ENCODE measurements at regions not wholly inside any gene's neighbourhood (a gene's known extent, or its start where the extent isn't known, plus 50 kb on each side); places are given as distances from the start of the nearest gene placed in this dataset.

- H3K27ac ChIP-seq (ENCODE audit: low read depth in 2 of 2, low read length in 1 of 2) = no peak overlapping the region
These were observed 573.7 kb upstream of the NXPH2 start for GRCh38 chr2:139353874-139354273.

More at GRCh38 chr2:139353874-139354273, 573.7 kb upstream of the NXPH2 start:
- Histone ChIP-seq H3K36me3 (replicated peaks in 1 of 2; ENCODE audit: control insufficient read depth in 1 of 2, insufficient read depth in 2 of 2, low read length in 1 of 2) (no peaks in the 10 kb centered on the region), H3K79me2 (ENCODE audit: insufficient read depth) (no peaks in the 10 kb centered on the region), H3K27me3 (ENCODE audit: insufficient read depth) (no peaks in the 10 kb centered on the region), H4K20me1 (ENCODE audit: insufficient read depth) (no peaks in the 10 kb centered on the region), H3K4me2 (no peak overlapping the region), H3K9me2 (no peaks in the 10 kb centered on the region), H3K9ac (no peak overlapping the region), H2AFZ (ENCODE audit: low read depth) (no peak overlapping the region), H3F3A (replicated peaks; ENCODE audit: insufficient read depth) (no peaks in the 10 kb centered on the region), H3K9me3 (no peaks in the 10 kb centered on the region), H3K4me1 (ENCODE audit: control insufficient read depth in 1 of 2, insufficient read depth in 2 of 2, low read depth in 1 of 2, low read length in 1 of 2) (peaks cover 0 to 2% of the 10 kb centered on the region in 2 experiments; a peak in 1 of 4 replicates), H3K4me3 (ENCODE audit: low read depth in 2 of 2, low read length in 1 of 2) (no peak overlapping the region)
- POLR2A ChIA-PET = no interaction called here
- CTCF ChIA-PET = no interaction called here
- TF ChIP-seq NRF1 (IDR thresholded peaks at IDR 0.05; ENCODE audit: low read depth, low read length) (no peak), RAD21 (IDR thresholded peaks at IDR 0.05; ENCODE audit: low read length) (peak; percentile 48), TEAD4 (IDR thresholded peaks at IDR 0.05; ENCODE audit: borderline replicate concordance, insufficient read depth) (no peak), RCOR1 (IDR thresholded peaks at IDR 0.05; ENCODE audit: low read length) (no peak), JUND (IDR thresholded peaks at IDR 0.05) (no peak), ELF1 (IDR thresholded peaks at IDR 0.05) (no peak), IRF3 (IDR thresholded peaks at IDR 0.05; ENCODE audit: low read depth, low read length) (no peak), NFIC (IDR thresholded peaks at IDR 0.05; ENCODE audit: borderline replicate concordance) (no peak), FOXM1 (IDR thresholded peaks at IDR 0.05; ENCODE audit: low read depth) (no peak), POLR2AphosphoS5 (IDR thresholded peaks at IDR 0.05; ENCODE audit: low read depth, low read length) (no peak), GABPA (IDR thresholded peaks at IDR 0.05; ENCODE audit: low read depth) (no peak), GATA2 (CRISPR knock-in tag; IDR thresholded peaks at IDR 0.05) (peak; percentile 62; the same call in 1 of the 2 replicates), TCF12 (IDR thresholded peaks at IDR 0.05) (no peak), TAF1 (IDR thresholded peaks at IDR 0.05; ENCODE audit: borderline replicate concordance, low read depth, low read length) (no peak), PBX3 (IDR thresholded peaks at IDR 0.05) (no peak), FOXJ3 (CRISPR knock-in tag; IDR thresholded peaks at IDR 0.05) (no peak), EZH2phosphoT487 (IDR thresholded peaks at IDR 0.05; ENCODE audit: borderline replicate concordance, low read depth) (no peak), SMC3 (IDR thresholded peaks at IDR 0.05; ENCODE audit: low read depth, low read length) (peak; percentile 11; the same call in 1 of the 2 replicates), YY1 (IDR thresholded peaks at IDR 0.05; ENCODE audit: low read depth) (no peak)
- TF ChIP-seq, protein P1, sequence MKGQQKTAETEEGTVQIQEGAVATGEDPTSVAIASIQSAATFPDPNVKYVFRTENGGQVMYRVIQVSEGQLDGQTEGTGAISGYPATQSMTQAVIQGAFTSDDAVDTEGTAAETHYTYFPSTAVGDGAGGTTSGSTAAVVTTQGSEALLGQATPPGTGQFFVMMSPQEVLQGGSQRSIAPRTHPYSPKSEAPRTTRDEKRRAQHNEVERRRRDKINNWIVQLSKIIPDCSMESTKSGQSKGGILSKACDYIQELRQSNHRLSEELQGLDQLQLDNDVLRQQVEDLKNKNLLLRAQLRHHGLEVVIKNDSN (IDR thresholded peaks at IDR 0.05; ENCODE audit: borderline replicate concordance, low read depth) = no peak
- TF ChIP-seq, protein P2, sequence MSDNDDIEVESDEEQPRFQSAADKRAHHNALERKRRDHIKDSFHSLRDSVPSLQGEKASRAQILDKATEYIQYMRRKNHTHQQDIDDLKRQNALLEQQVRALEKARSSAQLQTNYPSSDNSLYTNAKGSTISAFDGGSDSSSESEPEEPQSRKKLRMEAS (IDR thresholded peaks at IDR 0.05; ENCODE audit: low read depth) = no peak
- TF ChIP-seq, protein P3, sequence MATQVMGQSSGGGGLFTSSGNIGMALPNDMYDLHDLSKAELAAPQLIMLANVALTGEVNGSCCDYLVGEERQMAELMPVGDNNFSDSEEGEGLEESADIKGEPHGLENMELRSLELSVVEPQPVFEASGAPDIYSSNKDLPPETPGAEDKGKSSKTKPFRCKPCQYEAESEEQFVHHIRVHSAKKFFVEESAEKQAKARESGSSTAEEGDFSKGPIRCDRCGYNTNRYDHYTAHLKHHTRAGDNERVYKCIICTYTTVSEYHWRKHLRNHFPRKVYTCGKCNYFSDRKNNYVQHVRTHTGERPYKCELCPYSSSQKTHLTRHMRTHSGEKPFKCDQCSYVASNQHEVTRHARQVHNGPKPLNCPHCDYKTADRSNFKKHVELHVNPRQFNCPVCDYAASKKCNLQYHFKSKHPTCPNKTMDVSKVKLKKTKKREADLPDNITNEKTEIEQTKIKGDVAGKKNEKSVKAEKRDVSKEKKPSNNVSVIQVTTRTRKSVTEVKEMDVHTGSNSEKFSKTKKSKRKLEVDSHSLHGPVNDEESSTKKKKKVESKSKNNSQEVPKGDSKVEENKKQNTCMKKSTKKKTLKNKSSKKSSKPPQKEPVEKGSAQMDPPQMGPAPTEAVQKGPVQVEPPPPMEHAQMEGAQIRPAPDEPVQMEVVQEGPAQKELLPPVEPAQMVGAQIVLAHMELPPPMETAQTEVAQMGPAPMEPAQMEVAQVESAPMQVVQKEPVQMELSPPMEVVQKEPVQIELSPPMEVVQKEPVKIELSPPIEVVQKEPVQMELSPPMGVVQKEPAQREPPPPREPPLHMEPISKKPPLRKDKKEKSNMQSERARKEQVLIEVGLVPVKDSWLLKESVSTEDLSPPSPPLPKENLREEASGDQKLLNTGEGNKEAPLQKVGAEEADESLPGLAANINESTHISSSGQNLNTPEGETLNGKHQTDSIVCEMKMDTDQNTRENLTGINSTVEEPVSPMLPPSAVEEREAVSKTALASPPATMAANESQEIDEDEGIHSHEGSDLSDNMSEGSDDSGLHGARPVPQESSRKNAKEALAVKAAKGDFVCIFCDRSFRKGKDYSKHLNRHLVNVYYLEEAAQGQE (IDR thresholded peaks at IDR 0.05; ENCODE audit: low read depth, low read length) = no peak
- 31% methylated on average over 1 of the region's 1 CpG for WGBS (ENCODE audit: low lambda C conversion rate)
- peak; percentile 3 for DNase-seq

Measured in SK-N-SH (cell line).